Keratinocyte (primary cell): ENCODE measurements at regions not wholly inside any gene's neighbourhood (a gene's known extent, or its start where the extent isn't known, plus 50 kb on each side); places are given as distances from the start of the nearest gene placed in this dataset.

Experiments
- EZH2 ChIP-seq: IDR thresholded peaks from one replicate; pipeline ENCODE4 v1.6.1; 2012; ENCODE audit warnings: inconsistent platforms, mild to moderate bottlenecking, low read length, moderate library complexity
- TF ChIP-seq, protein P1 (sequence below), 3 experiments: IDR thresholded peaks in 1 of 3; conservative IDR thresholded peaks in 1 of 3; optimal IDR thresholded peaks in 1 of 3; 2 replicates in 2 of 3; 3 replicates in 1 of 3; pipeline versions ENCODE3 to v1.5.1; 2011; ENCODE audit warnings: low read length in 3 of 3, mild to moderate bottlenecking in 3 of 3, moderate library complexity in 2 of 3, control low read depth in 1 of 3, inconsistent platforms in 1 of 3; ENCODE audit not compliant: insufficient read depth in 2 of 3; ENCODE audit errors: extremely low read depth in 1 of 3

DNA sequence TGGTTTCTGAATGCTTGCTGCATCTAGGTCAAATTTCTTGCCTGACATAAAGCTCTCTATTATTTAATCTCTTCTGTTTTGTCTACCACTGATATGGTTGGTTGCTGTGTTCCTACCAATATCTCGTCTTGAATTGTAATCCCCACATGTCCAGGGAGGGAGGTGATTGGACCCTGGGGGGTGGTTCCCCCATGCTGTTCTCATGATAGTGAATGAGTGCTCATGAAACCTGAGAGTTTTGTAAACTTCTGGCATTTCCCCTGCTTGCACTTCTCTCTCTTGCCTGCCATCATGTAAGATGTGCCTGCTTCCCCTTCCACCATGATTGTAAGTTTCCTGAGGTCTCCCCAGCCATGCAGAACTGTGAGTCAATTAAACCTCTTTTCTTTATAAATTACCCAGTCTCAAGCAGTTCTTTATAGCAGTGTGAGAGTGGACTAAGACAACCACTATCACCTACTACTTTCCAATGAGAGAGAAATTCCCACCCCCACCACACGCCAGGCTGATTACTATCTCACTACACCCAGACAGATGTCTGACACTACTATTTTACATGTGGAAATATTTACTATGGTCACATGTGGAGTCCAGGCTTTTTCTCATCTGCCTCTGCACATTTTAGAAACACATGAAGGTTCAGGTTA lies 69.2 kb upstream of the ATP2B1 start:
- TF ChIP-seq, protein P1, sequence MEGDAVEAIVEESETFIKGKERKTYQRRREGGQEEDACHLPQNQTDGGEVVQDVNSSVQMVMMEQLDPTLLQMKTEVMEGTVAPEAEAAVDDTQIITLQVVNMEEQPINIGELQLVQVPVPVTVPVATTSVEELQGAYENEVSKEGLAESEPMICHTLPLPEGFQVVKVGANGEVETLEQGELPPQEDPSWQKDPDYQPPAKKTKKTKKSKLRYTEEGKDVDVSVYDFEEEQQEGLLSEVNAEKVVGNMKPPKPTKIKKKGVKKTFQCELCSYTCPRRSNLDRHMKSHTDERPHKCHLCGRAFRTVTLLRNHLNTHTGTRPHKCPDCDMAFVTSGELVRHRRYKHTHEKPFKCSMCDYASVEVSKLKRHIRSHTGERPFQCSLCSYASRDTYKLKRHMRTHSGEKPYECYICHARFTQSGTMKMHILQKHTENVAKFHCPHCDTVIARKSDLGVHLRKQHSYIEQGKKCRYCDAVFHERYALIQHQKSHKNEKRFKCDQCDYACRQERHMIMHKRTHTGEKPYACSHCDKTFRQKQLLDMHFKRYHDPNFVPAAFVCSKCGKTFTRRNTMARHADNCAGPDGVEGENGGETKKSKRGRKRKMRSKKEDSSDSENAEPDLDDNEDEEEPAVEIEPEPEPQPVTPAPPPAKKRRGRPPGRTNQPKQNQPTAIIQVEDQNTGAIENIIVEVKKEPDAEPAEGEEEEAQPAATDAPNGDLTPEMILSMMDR (optimal IDR thresholded peaks at IDR 0.05 in 1 of 3, IDR thresholded peaks at IDR 0.05 in 1 of 3, conservative IDR thresholded peaks at IDR 0.05 in 1 of 3; ENCODE audit: extremely low read depth in 1 of 3, insufficient read depth in 2 of 3, low read length in 3 of 3) = no peak
- no peak for TF ChIP-seq EZH2
